Vagina (tissue), 2 donors: ENCODE measurements at regions not wholly inside any gene's neighbourhood (a gene's known extent, or its start where the extent isn't known, plus 50 kb on each side); places are given as distances from the start of the nearest gene placed in this dataset.

ENCODE experiments used
- POLR2A ChIP-seq, 2 donors: fragments of 450-650 bp; IDR thresholded peaks; one replicate each; pipeline ENCODE4 v1.6.1; 2017; ENCODE audit warnings: antibody characterized with exemption in 2 of 2, mild to moderate bottlenecking in 2 of 2, moderate library complexity in 2 of 2
- POLR2AphosphoS5 ChIP-seq, 2 donors: sonication (generic); formaldehyde crosslinking; IDR thresholded peaks; one replicate each; pipeline ENCODE4 v1.9.0; 2017; ENCODE audit warnings: antibody characterized with exemption in 2 of 2, mild to moderate bottlenecking in 2 of 2, low read depth in 1 of 2; ENCODE audit not compliant: insufficient read depth in 1 of 2
- TF ChIP-seq, protein P1 (sequence below), 3 experiments: fragments of 450-650 bp in 2 of 3; fragments of 200-600 bp in 1 of 3; sonication (generic) in 1 of 3; IDR thresholded peaks; one replicate each; pipeline ENCODE4 v1.5.1; 2017 to 2019; ENCODE audit warnings: antibody characterized with exemption in 3 of 3, mild to moderate bottlenecking in 2 of 3, moderate library complexity in 2 of 3

DNA sequence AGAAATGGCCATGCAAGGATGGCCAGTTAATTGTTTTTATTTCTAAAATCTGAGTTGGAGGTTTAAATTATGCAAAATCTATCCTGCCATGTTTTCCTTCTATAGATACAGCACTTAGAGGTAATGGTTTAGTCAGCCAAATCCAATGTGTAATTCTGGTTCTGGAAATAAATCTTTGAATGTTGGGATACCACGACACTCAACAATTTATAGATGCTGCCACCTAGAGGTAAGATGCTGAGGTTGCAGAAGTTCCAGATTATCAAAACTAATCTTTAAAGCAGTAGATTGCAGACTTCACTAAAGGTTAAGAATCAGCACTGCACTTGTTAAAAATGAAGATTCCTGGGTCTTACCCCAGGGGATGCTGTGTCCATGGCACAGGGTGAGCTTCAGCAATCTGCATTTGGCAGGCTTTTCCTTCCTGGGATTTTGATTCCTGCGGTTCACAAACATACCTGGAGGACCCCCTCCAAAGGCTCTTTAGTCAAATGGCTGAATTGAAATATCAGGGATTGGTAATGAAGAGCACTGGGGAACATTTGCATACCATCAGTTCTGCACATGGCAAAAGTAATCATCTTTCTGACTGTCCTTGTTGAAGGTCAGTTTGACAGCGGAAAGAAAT is 53.4 kb upstream of the ANO4 start:
- TF ChIP-seq, protein P1, sequence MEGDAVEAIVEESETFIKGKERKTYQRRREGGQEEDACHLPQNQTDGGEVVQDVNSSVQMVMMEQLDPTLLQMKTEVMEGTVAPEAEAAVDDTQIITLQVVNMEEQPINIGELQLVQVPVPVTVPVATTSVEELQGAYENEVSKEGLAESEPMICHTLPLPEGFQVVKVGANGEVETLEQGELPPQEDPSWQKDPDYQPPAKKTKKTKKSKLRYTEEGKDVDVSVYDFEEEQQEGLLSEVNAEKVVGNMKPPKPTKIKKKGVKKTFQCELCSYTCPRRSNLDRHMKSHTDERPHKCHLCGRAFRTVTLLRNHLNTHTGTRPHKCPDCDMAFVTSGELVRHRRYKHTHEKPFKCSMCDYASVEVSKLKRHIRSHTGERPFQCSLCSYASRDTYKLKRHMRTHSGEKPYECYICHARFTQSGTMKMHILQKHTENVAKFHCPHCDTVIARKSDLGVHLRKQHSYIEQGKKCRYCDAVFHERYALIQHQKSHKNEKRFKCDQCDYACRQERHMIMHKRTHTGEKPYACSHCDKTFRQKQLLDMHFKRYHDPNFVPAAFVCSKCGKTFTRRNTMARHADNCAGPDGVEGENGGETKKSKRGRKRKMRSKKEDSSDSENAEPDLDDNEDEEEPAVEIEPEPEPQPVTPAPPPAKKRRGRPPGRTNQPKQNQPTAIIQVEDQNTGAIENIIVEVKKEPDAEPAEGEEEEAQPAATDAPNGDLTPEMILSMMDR (IDR thresholded peaks at IDR 0.05), result peak in 1 of 3 experiments; percentile 21
- no peak for TF ChIP-seq POLR2AphosphoS5 (IDR thresholded peaks at IDR 0.05; ENCODE audit: insufficient read depth in 1 of 2, low read depth in 1 of 2)
- TF ChIP-seq POLR2A (IDR thresholded peaks at IDR 0.05), result no peak
